Lung microvascular endothelial cell (primary cell): ENCODE measurements at regions not wholly inside any gene's neighbourhood (a gene's known extent, or its start where the extent isn't known, plus 50 kb on each side); places are given as distances from the start of the nearest gene placed in this dataset.
"Not testable (repeated sequence)": the region's sequence is repeated elsewhere in the genome, so short reads cannot be mapped to it uniquely, and the experiment has no call there.

Experiments used
- DNase-seq, 2 donors: peaks; one replicate each; pipeline versions ENCODE4 v3.0.0 to v3.0.0-alpha.2; 2010; ENCODE audit warnings: low read depth in 2 of 2

- not testable (repeated sequence) for DNase-seq
These were observed 111.4 kb downstream of the CCDC74A start for GRCh38 chr2:131639001-131639620.

- no peak for DNase-seq
These were observed 113.9 kb downstream of the CCDC74A start for GRCh38 chr2:131641414-131642206.

DNA sequence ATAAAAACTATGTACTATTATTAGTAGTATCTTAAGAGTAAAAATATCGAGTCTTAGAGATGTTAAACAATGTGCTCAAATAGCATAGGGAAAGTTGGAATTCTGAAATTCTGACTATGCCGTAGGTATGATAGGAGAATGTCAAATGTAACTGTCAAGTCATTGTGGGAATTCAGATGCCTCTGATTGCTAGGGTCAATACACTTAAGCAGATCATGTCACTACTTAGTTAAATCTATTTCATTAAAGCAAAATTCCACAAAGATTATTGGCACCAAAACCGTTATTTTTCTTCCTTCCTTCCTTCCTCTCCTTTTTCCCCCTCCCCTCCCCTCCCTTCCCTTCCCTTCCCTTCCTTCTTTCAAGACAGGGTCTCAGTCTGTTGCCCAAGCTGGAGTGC lies 115.5 kb downstream of the CCDC74A start:
- not testable (repeated sequence) for DNase-seq

DNA sequence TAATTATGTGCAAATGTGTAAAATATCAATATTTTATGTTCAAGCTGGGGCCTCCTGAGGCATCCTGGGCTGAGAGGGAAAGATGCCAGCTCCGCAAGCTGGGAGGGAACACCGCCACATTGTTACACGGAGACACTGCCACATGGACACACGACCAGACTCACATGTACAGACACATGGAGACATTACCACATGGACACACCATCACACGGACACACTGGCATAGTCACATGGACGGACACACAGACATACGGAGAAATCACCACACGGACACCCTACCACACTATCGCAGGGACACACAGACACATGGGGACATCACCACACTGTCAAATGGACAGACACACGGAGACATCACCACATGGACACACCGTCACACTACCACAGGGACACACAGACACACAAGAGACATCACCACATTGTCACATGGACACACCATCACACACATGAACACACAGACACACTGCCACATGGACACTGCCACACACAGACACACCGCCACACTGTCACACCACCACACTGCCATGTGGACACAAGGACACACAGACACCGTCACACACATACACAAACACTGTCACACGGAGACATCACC lies 117.6 kb downstream of the CCDC74A start:
- DNase-seq: no peak

DNA sequence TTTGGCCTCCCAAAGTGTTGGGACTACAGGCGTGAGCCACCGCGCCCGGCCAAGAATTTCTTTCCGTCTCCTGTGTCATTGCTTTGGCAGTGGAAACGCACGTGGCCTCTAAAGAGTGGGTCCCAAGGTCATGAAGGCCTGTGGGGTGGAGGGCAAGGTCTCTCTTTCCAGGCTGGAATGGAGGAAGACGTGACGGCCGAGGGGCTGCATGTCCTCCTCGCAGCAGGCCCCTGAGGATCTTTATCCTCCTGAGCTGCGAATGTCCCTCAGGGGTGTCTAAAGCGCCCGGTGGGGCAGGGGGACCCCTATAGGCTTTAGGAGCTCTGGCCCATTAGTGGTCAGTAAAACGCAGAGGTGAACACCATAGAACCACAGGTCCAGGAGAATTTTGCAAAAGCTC lies 118.5 kb downstream of the CCDC74A start:
- not testable (repeated sequence) for DNase-seq

GRCh38 chr2:131646669-131647297 lies 119.1 kb downstream of the CCDC74A start:
- DNase-seq: peak in 1 of 2 donors; percentile 19

GRCh38 chr2:131648565-131648964 lies 120.9 kb downstream of the CCDC74A start:
- DNase-seq: not testable (repeated sequence)

DNA sequence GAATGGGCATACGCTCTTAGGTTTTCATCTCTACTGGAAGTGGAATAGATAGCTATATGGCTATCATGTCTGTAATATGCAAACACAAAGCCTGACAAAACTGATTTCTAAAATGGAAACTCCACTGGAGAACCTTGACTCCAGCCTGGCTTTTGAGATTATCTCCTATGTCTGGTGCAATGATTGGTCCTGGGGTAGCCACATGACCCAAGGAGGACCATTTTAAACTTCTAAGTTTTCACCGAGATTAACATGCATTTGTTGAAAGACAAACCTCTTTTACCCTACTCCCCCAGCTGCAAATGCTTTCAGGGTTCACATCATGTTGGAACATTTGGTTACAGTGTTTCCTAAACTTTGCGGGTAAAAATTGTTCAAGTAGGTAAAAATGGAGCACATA lies 124.6 kb downstream of the CCDC74A start:
- DNase-seq: not testable (repeated sequence)

DNA sequence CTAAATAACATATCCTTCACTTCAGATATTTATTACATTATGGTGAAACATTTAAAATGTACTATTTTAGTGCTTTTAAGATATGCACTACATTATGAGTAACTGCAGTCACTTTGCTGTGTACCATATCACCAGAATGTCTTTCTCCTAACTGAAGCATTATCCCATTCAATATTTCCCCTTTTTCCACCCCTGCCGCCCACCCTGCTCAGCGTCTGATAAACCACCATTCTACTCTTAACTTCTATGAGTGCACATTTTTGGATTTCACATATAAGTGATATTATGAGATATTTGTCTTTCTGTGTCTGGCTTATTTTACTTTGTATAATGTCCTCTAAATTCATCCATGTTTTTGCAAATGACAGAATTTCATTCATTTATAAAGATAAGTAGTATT lies 126.4 kb downstream of the CCDC74A start:
- DNase-seq: not testable (repeated sequence)

GRCh38 chr2:131656816-131657633 lies 129.3 kb downstream of the CCDC74A start:
- no peak for DNase-seq

DNA sequence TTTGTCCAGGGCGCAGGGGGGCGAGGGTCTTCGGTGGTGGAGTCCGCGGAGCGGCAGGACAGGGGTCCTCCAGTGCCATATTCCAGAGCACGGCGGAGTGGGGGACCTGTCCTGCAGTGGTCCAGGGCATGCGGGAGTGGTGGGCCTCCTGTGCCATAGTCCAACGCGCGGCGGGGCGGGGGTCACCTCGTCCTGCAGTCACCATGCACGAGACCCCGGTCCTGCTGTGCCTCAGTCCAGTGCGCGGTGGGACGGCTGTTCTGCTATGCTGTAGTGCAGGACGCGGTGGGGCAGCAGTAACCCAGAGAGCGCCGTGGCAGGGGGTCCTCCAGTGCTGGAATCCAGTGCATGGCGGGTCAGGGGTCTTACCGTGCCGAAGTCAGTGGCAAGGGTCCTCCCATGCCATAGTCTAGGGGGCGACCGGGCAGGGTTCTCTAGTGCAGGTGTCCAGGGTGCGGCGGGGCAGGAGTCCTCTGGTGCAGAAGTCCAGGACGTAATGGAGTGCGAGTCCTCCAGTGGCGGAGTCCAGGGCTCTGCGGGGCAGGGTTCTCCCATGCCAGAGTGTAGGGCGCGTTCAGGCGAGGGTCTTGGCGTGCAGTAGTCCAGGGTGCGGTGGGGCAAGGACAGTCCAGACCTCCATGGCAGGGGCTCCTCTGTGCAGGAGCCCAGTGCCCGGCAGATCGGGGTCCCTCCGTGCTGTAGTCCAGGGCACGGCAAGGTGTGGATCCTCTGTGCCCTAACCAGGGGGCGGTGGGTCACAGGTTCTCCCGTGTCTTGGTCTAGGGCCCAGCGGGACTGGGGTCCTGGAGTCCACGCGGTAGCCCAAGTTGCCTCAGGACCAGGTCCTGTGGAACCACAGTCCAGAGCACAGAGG lies 130.4 kb downstream of the CCDC74A start:
- DNase-seq: no peak

DNA sequence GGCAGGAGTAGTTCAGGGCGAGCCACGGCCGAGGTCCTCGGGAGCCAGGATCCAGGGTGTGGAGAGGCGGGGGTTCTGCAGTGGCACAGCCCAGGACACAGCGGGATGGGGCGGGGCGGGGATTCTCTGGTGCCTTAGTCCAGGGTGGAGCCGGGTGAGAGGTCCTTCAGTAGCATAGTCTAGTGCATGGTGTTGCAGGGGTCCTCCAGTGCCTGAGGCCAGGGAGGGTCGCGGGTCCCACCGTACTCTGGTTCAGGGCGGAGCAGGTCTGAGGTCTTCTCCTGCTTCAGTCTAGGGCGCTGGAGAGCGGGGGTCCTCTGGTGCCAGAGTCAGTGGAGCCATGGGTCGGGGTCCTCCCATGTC lies 131.1 kb downstream of the CCDC74A start:
- DNase-seq: no peak

- no peak for DNase-seq
These were observed 131.5 kb downstream of the CCDC74A start for GRCh38 chr2:131659168-131659572.

- not testable (repeated sequence) for DNase-seq
These were observed 133.6 kb downstream of the CCDC74A start for GRCh38 chr2:131661101-131661782.

DNA sequence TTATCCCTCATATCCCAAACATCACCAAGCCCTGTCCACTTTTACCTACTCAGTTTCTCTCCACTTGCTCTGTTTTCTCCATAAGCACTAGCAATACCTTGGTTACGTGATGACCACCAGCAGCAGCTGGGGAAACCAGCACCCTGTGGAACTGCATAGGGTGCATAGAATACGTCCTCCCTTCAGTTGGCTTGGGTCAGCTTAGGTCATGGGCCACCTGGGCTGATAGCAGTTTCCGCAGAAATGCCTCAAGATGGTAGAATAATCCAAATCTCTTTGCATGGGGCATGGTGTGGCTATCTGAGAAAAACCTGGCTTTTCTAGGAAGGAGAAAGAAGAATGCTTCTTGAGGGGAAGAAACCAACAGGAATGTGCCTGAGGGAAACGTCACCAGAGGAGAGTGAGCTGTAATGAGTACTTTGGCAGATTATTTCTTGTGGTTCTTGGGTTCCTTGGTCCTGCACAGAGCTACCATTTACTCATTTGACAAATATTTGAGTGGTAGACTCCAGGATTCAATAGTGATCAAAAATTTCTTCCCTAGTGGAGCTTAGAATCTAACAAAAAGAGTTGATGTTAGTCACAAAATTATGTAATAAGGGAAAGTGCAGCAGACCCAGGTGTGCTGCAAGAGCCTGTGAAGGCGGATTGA lies 134.3 kb downstream of the CCDC74A start:
- DNase-seq: not testable (repeated sequence)

DNA sequence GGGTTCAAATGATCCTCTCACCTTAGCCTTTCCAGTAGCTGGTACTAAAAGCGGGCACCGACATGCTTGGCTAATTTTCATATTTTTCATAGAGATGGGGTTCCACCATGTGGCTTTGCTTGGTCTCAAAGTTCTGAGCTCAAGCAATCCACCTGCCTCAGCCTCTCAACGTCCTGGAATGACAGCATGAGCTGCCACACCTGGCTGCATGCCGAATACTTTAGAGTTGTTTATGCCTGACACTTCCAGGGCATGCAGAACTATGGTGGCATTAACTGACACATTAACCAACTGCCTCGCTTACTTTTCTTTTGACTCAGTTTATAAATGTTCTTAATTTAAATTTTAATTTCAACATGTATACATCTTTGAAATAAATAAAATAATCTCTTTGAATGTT lies 135.8 kb downstream of the CCDC74A start:
- DNase-seq: not testable (repeated sequence)

GRCh38 chr2:131665716-131666115 lies 138.0 kb downstream of the CCDC74A start:
- not testable (repeated sequence) for DNase-seq

GRCh38 chr2:131668794-131669540 lies 141.3 kb downstream of the CCDC74A start:
- peak in 1 of 2 donors; percentile 97 for DNase-seq
